HCT116 (cell line): ENCODE measurements at regions not wholly inside any gene's neighbourhood (a gene's known extent, or its start where the extent isn't known, plus 50 kb on each side); places are given as distances from the start of the nearest gene placed in this dataset.

ENCODE experiments used
- ATAC-seq: fragments of 200-7000 bp; cut with Tn5 transposase; 2 replicates; pipeline ENCODE4 v1.9.1; 2020; ENCODE audit warnings: mild to moderate bottlenecking, moderate library complexity
- BruUV-seq: library from RNA; stranded (reverse); fragments of 400-500 nt; replicated peaks from 2 replicates; lab custom pipeline; 2021; lab: Mats Ljungman, UMichigan
- CTCF ChIA-PET: fragments of 300-600 bp; sonication (Branson Sonifier 250); formaldehyde crosslinking; loops from one replicate; lab custom pipeline; 2021; ENCODE audit warnings: antibody characterized with exemption; lab: Charles Lee
- POLR2A ChIA-PET: fragments of 300-600, 350-600 bp; sonication (Branson Sonifier 250); formaldehyde crosslinking; loops from one replicate; lab custom pipeline; 2021; ENCODE audit warnings: antibody characterized with exemption; lab: Charles Lee
- RAD21 ChIA-PET, 2 experiments: fragments of 300-600 bp; sonication (Branson Sonifier 250); formaldehyde crosslinking; loops; one replicate each; lab custom pipeline; 2023; ENCODE audit warnings: low total read pairs in 2 of 2; ENCODE audit not compliant: uncharacterized antibody in 2 of 2, unreplicated experiment in 2 of 2, low non-redundant PET in 1 of 2; lab: Charles Lee
- DNase-seq: peaks from one replicate; pipeline ENCODE4 v3.0.0-alpha.2; 2010; ENCODE audit warnings: low read depth, low spot score
- H2AFZ ChIP-seq: fragments of 200-600 bp; shearing (Covaris generic), sonication (generic); 2 replicates; pipeline ENCODE4 v1.6.1; 2017; ENCODE audit warnings: low read depth, mixed run types, mixed read lengths, antibody characterized with exemption, low read length; ENCODE audit not compliant: poor library complexity, severe bottlenecking
- H3K27ac ChIP-seq: 2 replicates; pipeline ENCODE4 v1.5.1; 2012; ENCODE audit warnings: low read depth, low read length
- H3K27me3 ChIP-seq: fragments of 200-600 bp; sonication (generic); 2 replicates; pipeline ENCODE4 v1.6.1; 2016; ENCODE audit warnings: mixed run types, low read length, mixed read lengths; ENCODE audit not compliant: insufficient read depth
- H3K36me3 ChIP-seq, 2 experiments: fragments of 200-500 bp in 1 of 2; fragments of 200-600 bp in 1 of 2; sonication (Bioruptor generic) in 1 of 2; sonication (generic) in 1 of 2; 2 replicates each; pipeline versions ENCODE4 v1.5.1 to v1.6.1; 2014 to 2016; ENCODE audit warnings: low read length in 2 of 2, inconsistent platforms in 1 of 2, mixed read lengths in 1 of 2, mixed run types in 1 of 2; ENCODE audit not compliant: insufficient read depth in 2 of 2, control insufficient read depth in 1 of 2
- H3K4me1 ChIP-seq, 2 experiments: fragments of 200-600 bp in 1 of 2; sonication (generic) in 1 of 2; 2 replicates each; pipeline versions ENCODE4 v1.5.1 to v1.6.1; 2012 to 2017; ENCODE audit warnings: low read length in 2 of 2, inconsistent platforms in 1 of 2, mild to moderate bottlenecking in 1 of 2, mixed read lengths in 1 of 2, mixed run types in 1 of 2, moderate library complexity in 1 of 2; ENCODE audit not compliant: insufficient read depth in 2 of 2, control insufficient read depth in 1 of 2
- H3K4me2 ChIP-seq: fragments of 200-600 bp; sonication (generic); 2 replicates; pipeline ENCODE4 v1.6.1; 2017; ENCODE audit warnings: mixed run types, low read length, mixed read lengths
- H3K4me3 ChIP-seq, 2 experiments: fragments of 200-600 bp in 1 of 2; sonication (generic) in 1 of 2; replicated peaks in 1 of 2; 2 replicates each; pipeline ENCODE4 v1.5.1; 2011 to 2016; ENCODE audit warnings: low read length in 2 of 2, control low read depth in 1 of 2, low read depth in 1 of 2, mild to moderate bottlenecking in 1 of 2, mixed read lengths in 1 of 2, mixed run types in 1 of 2
- H3K79me2 ChIP-seq: fragments of 200-600 bp; sonication (generic); 2 replicates; pipeline ENCODE4 v1.6.1; 2017; ENCODE audit warnings: mild to moderate bottlenecking, mixed run types, low read length, moderate library complexity, mixed read lengths; ENCODE audit not compliant: insufficient read depth
- H3K9ac ChIP-seq: fragments of 200-600 bp; sonication (generic); 2 replicates; pipeline ENCODE4 v1.6.1; 2016; ENCODE audit warnings: low read length, mixed read lengths
- H3K9me2 ChIP-seq: fragments of 200-600 bp; sonication (generic), shearing (Covaris generic); 2 replicates; pipeline ENCODE4 v1.6.1; 2017; ENCODE audit warnings: mixed run types, mild to moderate bottlenecking, moderate library complexity; ENCODE audit not compliant: insufficient read depth
- H3K9me3 ChIP-seq, 2 experiments: fragments of 200-500 bp in 1 of 2; fragments of 200-600 bp in 1 of 2; sonication (Bioruptor generic) in 1 of 2; sonication (generic) in 1 of 2; 2 replicates each; pipeline ENCODE4 v1.6.1; 2014 to 2017; ENCODE audit warnings: low read length in 2 of 2, mixed read lengths in 2 of 2, inconsistent platforms in 1 of 2, low read depth in 1 of 2, mild to moderate bottlenecking in 1 of 2, mixed run types in 1 of 2, moderate library complexity in 1 of 2; ENCODE audit not compliant: control insufficient read depth in 1 of 2, insufficient read depth in 1 of 2
- H4K20me1 ChIP-seq: fragments of 200-600 bp; sonication (generic), shearing (Covaris generic); 2 replicates; pipeline ENCODE4 v1.6.1; 2017; ENCODE audit warnings: mixed run types, mild to moderate bottlenecking, moderate library complexity; ENCODE audit not compliant: insufficient read depth
- ATF3 ChIP-seq: IDR thresholded peaks from 2 replicates; pipeline ENCODE4 v1.6.1; 2012
- CEBPB ChIP-seq: IDR thresholded peaks from 2 replicates; pipeline ENCODE4 v1.6.1; 2012; ENCODE audit warnings: low read depth
- POLR2A ChIP-seq: IDR thresholded peaks from 2 replicates; pipeline ENCODE4 v1.7.0; 2011; ENCODE audit warnings: borderline replicate concordance; ENCODE audit not compliant: insufficient read depth, insufficient read length; ENCODE audit errors: extremely low read depth
- ZBTB33 ChIP-seq: IDR thresholded peaks from 2 replicates; pipeline ENCODE4 v1.6.1; 2011; ENCODE audit warnings: mild to moderate bottlenecking, low read length, moderate library complexity; ENCODE audit not compliant: insufficient replicate concordance; ENCODE audit errors: extremely low read depth
- ZNF274 ChIP-seq: fragments of 200-500 bp; sonication (Bioruptor generic); IDR thresholded peaks from 2 replicates; pipeline ENCODE4 v1.6.1; 2014; ENCODE audit warnings: mild to moderate bottlenecking, low read depth, low read length, inconsistent platforms
- intact Hi-C: fragments of 100-400 bp; cut with micrococcal nuclease; formaldehyde crosslinking; loops from 2 replicates; pipeline ENCODE4 v1.10.0; 2022

GRCh38 chr3:189576486-189576885 is 54.7 kb upstream of the TP63 start:
- ChIA-PET POLR2A (no interaction called here), CTCF (no interaction called here), RAD21 (no interaction called here)
- no peaks in the 10 kb centered on the region for H4K20me1 ChIP-seq
- H3K9ac ChIP-seq, result no peak overlapping the region
- no peaks in the 10 kb centered on the region for H3K79me2 ChIP-seq
- TF ChIP-seq ATF3, result no peak
- TF ChIP-seq POLR2A, result no peak
- no peak for TF ChIP-seq ZNF274
- no peaks in the 10 kb centered on the region for H3K9me3 ChIP-seq
- no peak overlapping the region for H3K4me3 ChIP-seq
- H3K4me2 ChIP-seq, result no peak overlapping the region
- H2AFZ ChIP-seq, result no peak overlapping the region
- intact Hi-C loops, result no loop called here
- H3K27ac ChIP-seq, result no peak overlapping the region
- no TSS peak for BruUV-seq
- no peaks in the 10 kb centered on the region for H3K27me3 ChIP-seq
- no peaks in the 10 kb centered on the region for H3K4me1 ChIP-seq
- H3K36me3 ChIP-seq, result no peaks in the 10 kb centered on the region
- DNase-seq, result no peak
- ATAC-seq, result no peak
- no peaks in the 10 kb centered on the region for H3K9me2 ChIP-seq

- Histone ChIP-seq H2AFZ (no peak overlapping the region), H3K9me3 (no peaks in the 10 kb centered on the region), H3K9ac (no peak overlapping the region), H3K4me3 (no peak overlapping the region), H3K9me2 (no peaks in the 10 kb centered on the region), H3K79me2 (no peaks in the 10 kb centered on the region), H3K36me3 (no peaks in the 10 kb centered on the region)
- BruUV-seq, result no TSS peak
- intact Hi-C loops, result no loop called here
- CTCF ChIA-PET, result no interaction called here
- POLR2A ChIA-PET, result no interaction called here
- no peak for ATAC-seq
- no peak for TF ChIP-seq ZBTB33
- TF ChIP-seq CEBPB, result peak; percentile 47; the same call in 1 of the 2 replicates
- TF ChIP-seq, all 23 proteins: peak for 1
- Histone ChIP-seq H3K4me1 (no peaks in the 10 kb centered on the region), H3K4me2 (no peak overlapping the region), H4K20me1 (no peaks in the 10 kb centered on the region), H3K27me3 (no peaks in the 10 kb centered on the region), H3K27ac (no peak overlapping the region)
- RAD21 ChIA-PET, result no interaction called here
- no peak for DNase-seq
These were observed 53.9 kb upstream of the TP63 start for GRCh38 chr3:189577050-189577951.
